GM10847 (cell line): ENCODE measurements at regions not wholly inside any gene's neighbourhood (a gene's known extent, or its start where the extent isn't known, plus 50 kb on each side); places are given as distances from the start of the nearest gene placed in this dataset.

Experiments
- POLR2A ChIP-seq: IDR thresholded peaks from 2 replicates; pipeline ENCODE4 v1.6.1; 2011; ENCODE audit not compliant: insufficient read length; ENCODE audit errors: extremely low read depth

GRCh38 chr17:77424585-77425344, 284.0 kb downstream of the SEC14L1 start:
- TF ChIP-seq POLR2A: no peak

GRCh38 chr17:77425348-77425747, 284.6 kb downstream of the SEC14L1 start:
- no peak for TF ChIP-seq POLR2A

GRCh38 chr17:77425791-77426641, 285.2 kb downstream of the SEC14L1 start:
- TF ChIP-seq POLR2A: no peak

- no peak for TF ChIP-seq POLR2A
Measured at GRCh38 chr17:77426676-77427386, 286.1 kb downstream of the SEC14L1 start.

- TF ChIP-seq POLR2A: no peak
Measured at GRCh38 chr17:77427391-77427991, 286.7 kb downstream of the SEC14L1 start.

GRCh38 chr17:77428020-77428748, 287.4 kb downstream of the SEC14L1 start:
- TF ChIP-seq POLR2A: no peak

- TF ChIP-seq POLR2A: no peak
Measured at GRCh38 chr17:77428749-77429368, 288.1 kb downstream of the SEC14L1 start.

- TF ChIP-seq POLR2A: no peak
Measured at GRCh38 chr17:77429369-77429968, 288.7 kb downstream of the SEC14L1 start.

- TF ChIP-seq POLR2A: no peak
Measured at GRCh38 chr17:77429969-77430752, 289.4 kb downstream of the SEC14L1 start.

- no peak for TF ChIP-seq POLR2A
Measured at GRCh38 chr17:77432034-77432661, 291.4 kb downstream of the SEC14L1 start.

GRCh38 chr17:77432742-77433141, 292.0 kb downstream of the SEC14L1 start:
- no peak for TF ChIP-seq POLR2A

GRCh38 chr17:77433385-77434135, 292.8 kb downstream of the SEC14L1 start:
- TF ChIP-seq POLR2A: no peak
